ENCODE measurements at regions not wholly inside any gene's neighbourhood (a gene's known extent, or its start where the extent isn't known, plus 50 kb on each side); places are given as distances from the start of the nearest gene placed in this dataset.
"Not testable (repeated sequence)": the region's sequence is repeated elsewhere in the genome, so short reads cannot be mapped to it uniquely, and the experiment has no call there.

- no peak for TF ChIP-seq CTCF (IDR thresholded peaks at IDR 0.05; ENCODE audit: low read depth, low read length, missing control alignments)
- no peak for DNase-seq (ENCODE audit: extremely low read depth, low read depth)
- no peak overlapping the region for H3K4me3 ChIP-seq (replicated peaks; ENCODE audit: low read depth, low read length)
Observed at GRCh38 chr22:48918585-48919186, 909.0 kb downstream of the BRD1 start.

- DNase-seq (ENCODE audit: extremely low read depth, low read depth); H3K4me3 ChIP-seq (replicated peaks; ENCODE audit: low read depth, low read length): not testable (repeated sequence)
Observed at GRCh38 chr22:48912356-48913066, 915.2 kb downstream of the BRD1 start.

- not testable (repeated sequence) for DNase-seq (ENCODE audit: extremely low read depth, low read depth); H3K4me3 ChIP-seq (replicated peaks; ENCODE audit: low read depth, low read length)
Observed at GRCh38 chr22:48911647-48912046, 916.0 kb downstream of the BRD1 start.

GRCh38 chr22:48911067-48911466, 916.6 kb downstream of the BRD1 start:
- DNase-seq (ENCODE audit: extremely low read depth, low read depth); H3K4me3 ChIP-seq (replicated peaks; ENCODE audit: low read depth, low read length): not testable (repeated sequence)

- no peak for TF ChIP-seq CTCF (IDR thresholded peaks at IDR 0.05; ENCODE audit: low read depth, low read length, missing control alignments)
- DNase-seq (ENCODE audit: extremely low read depth, low read depth) = no peak
- H3K4me3 ChIP-seq (replicated peaks; ENCODE audit: low read depth, low read length) = no peak overlapping the region
Observed at GRCh38 chr22:48908547-48908946, 919.1 kb downstream of the BRD1 start.

- no peak for TF ChIP-seq CTCF (IDR thresholded peaks at IDR 0.05; ENCODE audit: low read depth, low read length, missing control alignments)
- no peak for DNase-seq (ENCODE audit: extremely low read depth, low read depth)
- no peak overlapping the region for H3K4me3 ChIP-seq (replicated peaks; ENCODE audit: low read depth, low read length)
Observed at GRCh38 chr22:48907591-48907990, 920.1 kb downstream of the BRD1 start.

- no peak overlapping the region for H3K4me3 ChIP-seq (replicated peaks; ENCODE audit: low read depth, low read length)
- no peak for DNase-seq (ENCODE audit: extremely low read depth, low read depth)
- no peak for TF ChIP-seq CTCF (IDR thresholded peaks at IDR 0.05; ENCODE audit: low read depth, low read length, missing control alignments)
Observed at GRCh38 chr22:48906216-48906835, 921.3 kb downstream of the BRD1 start.

- DNase-seq (ENCODE audit: extremely low read depth, low read depth) = no peak
- H3K4me3 ChIP-seq (replicated peaks; ENCODE audit: low read depth, low read length) = no peak overlapping the region
- no peak for TF ChIP-seq CTCF (IDR thresholded peaks at IDR 0.05; ENCODE audit: low read depth, low read length, missing control alignments)
Observed at GRCh38 chr22:48905206-48905975, 922.3 kb downstream of the BRD1 start.
